ENCODE measurements at regions not wholly inside any gene's neighbourhood (a gene's known extent, or its start where the extent isn't known, plus 50 kb on each side); places are given as distances from the start of the nearest gene placed in this dataset.

- Histone ChIP-seq H3K4me3 (no peak overlapping the region), H3K27me3 (no peaks in the 10 kb centered on the region), H3K36me3 (no peaks in the 10 kb centered on the region), H3K27ac (no peak overlapping the region), H3K4me1 (no peaks in the 10 kb centered on the region), H3K9me3 (no peaks in the 10 kb centered on the region)
- intact Hi-C loops (cut with DNase I; ENCODE audit: low total_unique reads) = loop anchor here (5.0 kb wide), 1 partner anchor 68 kb away; no protein-coding TSS in a partner anchor
- TF ChIP-seq CTCF (IDR thresholded peaks at IDR 0.05 in 4 of 5, conservative IDR thresholded peaks at IDR 0.05 in 1 of 5) (no peak), POLR2A (IDR thresholded peaks at IDR 0.05) (no peak)
- ATAC-seq (no peak), DNase-seq (no peak)
- in situ Hi-C loops (cut with MboI; ENCODE audit: low sequenced_read_pairs in 4 of 4) = loop anchor here in 2 of 4 donors (10.0 to 25.0 kb wide), 2 partner anchors 228 to 276 kb away; no protein-coding TSS in a partner anchor
Observed at GRCh38 chr15:31208817-31209216, 107.3 kb upstream of the TRPM1 start.

GRCh38 chr15:31211353-31211752 is 109.8 kb upstream of the TRPM1 start:
- no peaks in the 10 kb centered on the region for H3K36me3 ChIP-seq
- TF ChIP-seq CTCF (IDR thresholded peaks at IDR 0.05 in 4 of 5, conservative IDR thresholded peaks at IDR 0.05 in 1 of 5) (no peak), POLR2A (IDR thresholded peaks at IDR 0.05) (no peak)
- H3K4me1 ChIP-seq = peaks cover 11 to 12% of the 10 kb centered on the region in 2 donors
- in situ Hi-C loops (cut with MboI; ENCODE audit: low sequenced_read_pairs in 4 of 4) (loop anchor here (5.0 to 25.0 kb wide), 6 partner anchors 111 to 276 kb away; partner anchors contain the start of gene KLF13 (in 2 of the 4)), intact Hi-C loops (cut with DNase I; ENCODE audit: low total_unique reads) (loop anchor here (10.0 kb wide), 2 partner anchors 247 to 307 kb away; partner anchors contain the start of gene FAN1)
- no peaks in the 10 kb centered on the region for H3K9me3 ChIP-seq
- no peaks in the 10 kb centered on the region for H3K27me3 ChIP-seq
- no peak for ATAC-seq
- H3K4me3 ChIP-seq = no peak overlapping the region
- H3K27ac ChIP-seq = no peak overlapping the region
- no peak for DNase-seq

- in situ Hi-C loops (cut with MboI; ENCODE audit: low sequenced_read_pairs in 4 of 4) (loop anchor here (5.0 to 25.0 kb wide), 6 partner anchors 110 to 275 kb away; partner anchors contain the start of gene KLF13 (in 2 of the 4)), intact Hi-C loops (cut with DNase I; ENCODE audit: low total_unique reads) (loop anchor here (10.0 kb wide), 2 partner anchors 248 to 308 kb away; partner anchors contain the start of gene FAN1)
- peaks cover 11 to 12% of the 10 kb centered on the region in 2 donors for H3K4me1 ChIP-seq
- no peak for ATAC-seq
- no peaks in the 10 kb centered on the region for H3K9me3 ChIP-seq
- DNase-seq = no peak
- H3K27ac ChIP-seq = no peak overlapping the region
- TF ChIP-seq POLR2A (IDR thresholded peaks at IDR 0.05) = no peak
- TF ChIP-seq CTCF (IDR thresholded peaks at IDR 0.05 in 4 of 5, conservative IDR thresholded peaks at IDR 0.05 in 1 of 5) = no peak
- H3K4me3 ChIP-seq = no peak overlapping the region
- no peaks in the 10 kb centered on the region for H3K36me3 ChIP-seq
- H3K27me3 ChIP-seq = no peaks in the 10 kb centered on the region
Observed at GRCh38 chr15:31212326-31213080, 111.0 kb upstream of the TRPM1 start.

GRCh38 chr15:31214158-31214863 is 112.3 kb upstream of the KLF13 start:
- Histone ChIP-seq H3K4me3 (no peak overlapping the region), H3K27ac (peak overlapping the region; percentile 83 to 94 (median 92)), H3K4me1 (peaks cover 12 to 17% of the 10 kb centered on the region in 2 donors), H3K27me3 (no peaks in the 10 kb centered on the region), H3K36me3 (no peaks in the 10 kb centered on the region), H3K9me3 (no peaks in the 10 kb centered on the region)
- TF ChIP-seq POLR2A (IDR thresholded peaks at IDR 0.05) (no peak), CTCF (IDR thresholded peaks at IDR 0.05 in 4 of 5, conservative IDR thresholded peaks at IDR 0.05 in 1 of 5) (no peak)
- DNase-seq (no peak), ATAC-seq (peak in 1 of 2 donors; percentile 4)
- in situ Hi-C loops (cut with MboI; ENCODE audit: low sequenced_read_pairs in 4 of 4) (loop anchor here (5.0 to 25.0 kb wide), 6 partner anchors 108 to 273 kb away; partner anchors contain the start of gene KLF13 (in 2 of the 4)), intact Hi-C loops (cut with DNase I; ENCODE audit: low total_unique reads) (loop anchor here (2.0 to 10.0 kb wide), 3 partner anchors 46 to 310 kb away; partner anchors contain the start of gene FAN1)

All from gastrocnemius medialis (tissue), 4 donors.